ENCODE measurements at regions not wholly inside any gene's neighbourhood (a gene's known extent, or its start where the extent isn't known, plus 50 kb on each side); places are given as distances from the start of the nearest gene placed in this dataset.

- 21 to 37% methylated on average over 4 of the region's 4 CpGs for WGBS, 2 donors
- ATAC-seq (ENCODE audit: insufficient read depth, low FRiP score) (no peak), DNase-seq (peak in 2 of 3 donors; percentile 30 to 47)
- TF ChIP-seq CTCF (IDR thresholded peaks at IDR 0.05; ENCODE audit: control extremely low read depth, extremely low read depth) = no peak
- peaks cover 0 to 1% (median 0%) of the 10 kb centered on the region in 5 donors for H3K4me1 ChIP-seq (ENCODE audit: control insufficient read depth in 5 of 5, insufficient read depth in 5 of 5, low read length in 5 of 5)
- no peak overlapping the region for H3K9ac ChIP-seq (ENCODE audit: insufficient read depth in 1 of 2, low read length in 2 of 2)
- H3K9me3 ChIP-seq (ENCODE audit: control insufficient read depth in 4 of 4, insufficient read depth in 3 of 4, low read length in 3 of 4) = no peaks in the 10 kb centered on the region
- H3K27me3 ChIP-seq (ENCODE audit: control insufficient read depth in 3 of 3, insufficient read depth in 3 of 3, low read length in 2 of 3) = no peaks in the 10 kb centered on the region
- no peaks in the 10 kb centered on the region for H3K36me3 ChIP-seq (ENCODE audit: control insufficient read depth in 4 of 4, insufficient read depth in 4 of 4, low read length in 4 of 4)
- H3K27ac ChIP-seq (ENCODE audit: low read depth in 1 of 2, low read length in 1 of 2) = peak overlapping the region; percentile 6 to 56
- H3K4me3 ChIP-seq = no peak overlapping the region
Observed at GRCh38 chr2:12501469-12502158, 215.1 kb upstream of the TRIB2 start.

- H3K9ac ChIP-seq (ENCODE audit: insufficient read depth in 1 of 2, low read length in 2 of 2) = no peak overlapping the region
- H3K9me3 ChIP-seq (ENCODE audit: control insufficient read depth in 4 of 4, insufficient read depth in 3 of 4, low read length in 3 of 4) = no peaks in the 10 kb centered on the region
- no peak for ATAC-seq (ENCODE audit: insufficient read depth, low FRiP score)
- TF ChIP-seq CTCF (IDR thresholded peaks at IDR 0.05; ENCODE audit: control extremely low read depth, extremely low read depth) = no peak
- H3K4me1 ChIP-seq (ENCODE audit: control insufficient read depth in 5 of 5, insufficient read depth in 5 of 5, low read length in 5 of 5) = peaks cover 0 to 1% (median 0%) of the 10 kb centered on the region in 5 donors
- peak overlapping the region in 1 of 2 donors; percentile 38 for H3K27ac ChIP-seq (ENCODE audit: low read depth in 1 of 2, low read length in 1 of 2)
- no peaks in the 10 kb centered on the region for H3K27me3 ChIP-seq (ENCODE audit: control insufficient read depth in 3 of 3, insufficient read depth in 3 of 3, low read length in 2 of 3)
- H3K4me3 ChIP-seq = no peak overlapping the region
- DNase-seq = no peak
- H3K36me3 ChIP-seq (ENCODE audit: control insufficient read depth in 4 of 4, insufficient read depth in 4 of 4, low read length in 4 of 4) = no peaks in the 10 kb centered on the region
- WGBS, 2 donors = 39 to 64% methylated on average over 6 of the region's 6 CpGs
Observed at GRCh38 chr2:12502759-12503158, 214.0 kb upstream of the TRIB2 start.

GRCh38 chr2:12504443-12504842, 212.3 kb upstream of the TRIB2 start:
- no peak overlapping the region for H3K9ac ChIP-seq (ENCODE audit: insufficient read depth in 1 of 2, low read length in 2 of 2)
- H3K9me3 ChIP-seq (ENCODE audit: control insufficient read depth in 4 of 4, insufficient read depth in 3 of 4, low read length in 3 of 4) = no peaks in the 10 kb centered on the region
- 74 to 87% methylated on average over 4 of the region's 4 CpGs for WGBS, 2 donors
- H3K27me3 ChIP-seq (ENCODE audit: control insufficient read depth in 3 of 3, insufficient read depth in 3 of 3, low read length in 2 of 3) = no peaks in the 10 kb centered on the region
- H3K4me1 ChIP-seq (ENCODE audit: control insufficient read depth in 5 of 5, insufficient read depth in 5 of 5, low read length in 5 of 5) = peaks cover 0 to 1% (median 0%) of the 10 kb centered on the region in 5 donors
- ATAC-seq (ENCODE audit: insufficient read depth, low FRiP score) = no peak
- no peak overlapping the region for H3K27ac ChIP-seq (ENCODE audit: low read depth in 1 of 2, low read length in 1 of 2)
- TF ChIP-seq CTCF (IDR thresholded peaks at IDR 0.05; ENCODE audit: control extremely low read depth, extremely low read depth) = no peak
- DNase-seq = no peak
- H3K36me3 ChIP-seq (ENCODE audit: control insufficient read depth in 4 of 4, insufficient read depth in 4 of 4, low read length in 4 of 4) = no peaks in the 10 kb centered on the region
- no peak overlapping the region for H3K4me3 ChIP-seq

- WGBS, 2 donors = 88 to 94% methylated on average over 2 of the region's 2 CpGs
- H3K27me3 ChIP-seq (ENCODE audit: control insufficient read depth in 3 of 3, insufficient read depth in 3 of 3, low read length in 2 of 3) = no peaks in the 10 kb centered on the region
- no peak for DNase-seq
- no peak overlapping the region for H3K4me3 ChIP-seq
- no peak for TF ChIP-seq CTCF (IDR thresholded peaks at IDR 0.05; ENCODE audit: control extremely low read depth, extremely low read depth)
- H3K9me3 ChIP-seq (ENCODE audit: control insufficient read depth in 4 of 4, insufficient read depth in 3 of 4, low read length in 3 of 4) = no peaks in the 10 kb centered on the region
- H3K4me1 ChIP-seq (ENCODE audit: control insufficient read depth in 5 of 5, insufficient read depth in 5 of 5, low read length in 5 of 5) = no peaks in the 10 kb centered on the region
- H3K27ac ChIP-seq (ENCODE audit: low read depth in 1 of 2, low read length in 1 of 2) = no peak overlapping the region
- H3K9ac ChIP-seq (ENCODE audit: insufficient read depth in 1 of 2, low read length in 2 of 2) = no peak overlapping the region
- no peaks in the 10 kb centered on the region for H3K36me3 ChIP-seq (ENCODE audit: control insufficient read depth in 4 of 4, insufficient read depth in 4 of 4, low read length in 4 of 4)
- no peak for ATAC-seq (ENCODE audit: insufficient read depth, low FRiP score)
Observed at GRCh38 chr2:12506846-12507245, 209.9 kb upstream of the TRIB2 start.

Data from lung (tissue), 11 donors.